ENCODE measurements at regions not wholly inside any gene's neighbourhood (a gene's known extent, or its start where the extent isn't known, plus 50 kb on each side); places are given as distances from the start of the nearest gene placed in this dataset.

DNA sequence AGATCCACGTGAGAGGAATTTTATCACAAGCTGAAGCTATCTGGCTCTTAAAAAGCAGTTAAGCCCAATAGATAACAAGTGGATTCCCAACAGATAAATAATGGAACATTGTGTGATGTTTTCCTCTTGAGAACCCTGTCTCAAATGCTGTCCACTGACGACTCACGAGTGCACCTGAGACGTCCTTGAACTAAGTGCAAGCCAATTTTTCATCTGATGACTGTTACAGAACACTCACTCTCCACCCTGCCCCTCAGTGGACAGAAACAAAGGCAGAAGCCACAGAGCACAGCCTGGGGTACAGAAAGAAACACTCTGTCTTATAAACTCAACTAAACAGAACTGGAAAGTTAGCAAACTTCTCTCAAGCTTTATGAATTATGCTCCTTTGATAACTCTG, 199.5 kb downstream of the KCNN2 start:
- peaks cover 0 to 1% (median 0%) of the 10 kb centered on the region in 11 donors for H3K9me3 ChIP-seq
- intact Hi-C loops (cut with DNase I), result no loop called here
- TF ChIP-seq, protein P1, sequence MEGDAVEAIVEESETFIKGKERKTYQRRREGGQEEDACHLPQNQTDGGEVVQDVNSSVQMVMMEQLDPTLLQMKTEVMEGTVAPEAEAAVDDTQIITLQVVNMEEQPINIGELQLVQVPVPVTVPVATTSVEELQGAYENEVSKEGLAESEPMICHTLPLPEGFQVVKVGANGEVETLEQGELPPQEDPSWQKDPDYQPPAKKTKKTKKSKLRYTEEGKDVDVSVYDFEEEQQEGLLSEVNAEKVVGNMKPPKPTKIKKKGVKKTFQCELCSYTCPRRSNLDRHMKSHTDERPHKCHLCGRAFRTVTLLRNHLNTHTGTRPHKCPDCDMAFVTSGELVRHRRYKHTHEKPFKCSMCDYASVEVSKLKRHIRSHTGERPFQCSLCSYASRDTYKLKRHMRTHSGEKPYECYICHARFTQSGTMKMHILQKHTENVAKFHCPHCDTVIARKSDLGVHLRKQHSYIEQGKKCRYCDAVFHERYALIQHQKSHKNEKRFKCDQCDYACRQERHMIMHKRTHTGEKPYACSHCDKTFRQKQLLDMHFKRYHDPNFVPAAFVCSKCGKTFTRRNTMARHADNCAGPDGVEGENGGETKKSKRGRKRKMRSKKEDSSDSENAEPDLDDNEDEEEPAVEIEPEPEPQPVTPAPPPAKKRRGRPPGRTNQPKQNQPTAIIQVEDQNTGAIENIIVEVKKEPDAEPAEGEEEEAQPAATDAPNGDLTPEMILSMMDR (IDR thresholded peaks at IDR 0.05), result no peak
- WGBS, 2 donors, result 19 to 23% methylated on average over 4 of the region's 4 CpGs
- no peaks in the 10 kb centered on the region for H3K4me1 ChIP-seq
- H3K4me3 ChIP-seq, result no peak overlapping the region
- DNase-seq (no peak), ATAC-seq (no peak)
- H3K27me3 ChIP-seq, result no peaks in the 10 kb centered on the region
- no peak overlapping the region for H3K27ac ChIP-seq
- no peaks in the 10 kb centered on the region for H3K36me3 ChIP-seq
